HG03354 (cell line): ENCODE measurements at regions not wholly inside any gene's neighbourhood (a gene's known extent, or its start where the extent isn't known, plus 50 kb on each side); places are given as distances from the start of the nearest gene placed in this dataset.

Experiments
- ATAC-seq: cut with Tn5 transposase; IDR thresholded peaks from one replicate; pipeline ENCODE4 v1.9.1; 2021; ENCODE audit warnings: mild to moderate bottlenecking; ENCODE audit not compliant: unreplicated experiment, poor library complexity, severe bottlenecking

DNA sequence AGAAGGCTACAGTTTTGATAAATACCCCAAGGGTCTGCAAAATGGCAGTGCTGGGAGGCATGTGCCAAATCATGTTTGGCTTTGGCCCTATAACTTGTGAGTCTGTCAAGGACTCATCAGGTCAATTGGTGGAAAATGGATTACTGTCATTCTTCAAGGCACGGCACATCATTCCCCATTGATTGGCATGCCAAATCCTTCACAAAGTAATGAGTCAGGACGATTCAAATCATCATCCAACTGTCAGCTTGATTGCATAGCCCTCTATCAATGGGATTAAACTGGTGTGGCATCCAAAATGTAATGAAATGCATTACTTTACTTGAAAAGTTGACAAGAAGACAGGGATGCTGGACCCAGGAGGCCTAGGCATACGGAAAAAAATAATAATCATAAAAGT is 441.6 kb upstream of the PIK3C3 start:
- no peak for ATAC-seq

DNA sequence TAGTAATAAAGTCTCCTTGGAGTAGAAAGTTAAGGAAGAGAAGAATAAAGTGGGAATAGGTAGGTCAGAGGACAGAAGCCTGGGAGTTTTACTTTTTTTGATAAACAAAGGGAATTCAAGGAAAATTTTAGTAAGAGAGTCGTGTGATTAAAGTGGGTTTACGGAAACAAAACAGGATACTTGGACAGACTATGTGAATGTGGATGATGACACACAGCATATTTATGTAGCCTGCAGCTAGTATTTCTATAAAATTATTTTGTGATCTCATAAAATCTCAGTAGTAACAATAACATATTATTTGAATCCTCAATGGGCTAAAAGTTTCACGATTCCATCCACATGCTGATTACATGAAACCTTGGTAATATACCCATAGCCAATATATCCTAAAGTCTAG is 450.7 kb upstream of the PIK3C3 start:
- no peak for ATAC-seq

DNA sequence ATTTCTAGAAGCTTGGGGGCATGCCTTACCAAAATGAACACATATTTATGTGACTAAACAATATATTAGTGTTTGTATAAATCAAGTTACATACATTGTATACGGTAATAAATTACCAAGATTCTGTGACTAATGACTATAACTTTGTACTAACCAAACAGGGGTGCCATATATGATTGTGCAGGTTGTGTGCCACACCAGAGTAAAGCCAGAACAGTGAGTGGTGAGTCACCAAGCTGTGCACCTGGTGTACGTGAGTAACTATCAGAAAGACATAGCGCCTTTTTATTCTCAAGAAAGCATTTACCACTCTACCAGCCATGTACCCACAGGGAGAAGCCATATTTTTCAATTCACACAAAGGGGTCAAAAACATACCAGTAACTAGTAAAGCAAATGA is 453.2 kb upstream of the PIK3C3 start:
- ATAC-seq, result no peak

DNA sequence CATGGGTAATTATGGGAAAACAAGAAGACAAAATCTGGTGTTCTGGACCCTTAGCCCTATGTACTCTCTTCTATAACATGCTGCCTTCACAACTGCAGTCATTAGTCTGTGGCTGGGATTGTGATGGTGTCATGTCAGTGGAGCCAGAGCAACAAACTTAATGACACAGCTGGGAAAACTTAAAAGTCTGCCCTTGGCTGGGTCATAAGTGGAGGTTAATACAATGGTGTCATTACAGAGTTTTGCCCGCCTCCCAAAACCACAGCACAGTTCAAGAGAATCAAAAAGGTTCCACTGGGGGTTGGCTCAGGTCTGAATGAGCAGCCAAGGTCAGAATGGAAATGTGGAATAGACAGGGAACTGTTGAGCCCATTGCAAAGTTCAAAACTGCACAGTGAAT is 455.7 kb upstream of the PIK3C3 start:
- no peak for ATAC-seq

DNA sequence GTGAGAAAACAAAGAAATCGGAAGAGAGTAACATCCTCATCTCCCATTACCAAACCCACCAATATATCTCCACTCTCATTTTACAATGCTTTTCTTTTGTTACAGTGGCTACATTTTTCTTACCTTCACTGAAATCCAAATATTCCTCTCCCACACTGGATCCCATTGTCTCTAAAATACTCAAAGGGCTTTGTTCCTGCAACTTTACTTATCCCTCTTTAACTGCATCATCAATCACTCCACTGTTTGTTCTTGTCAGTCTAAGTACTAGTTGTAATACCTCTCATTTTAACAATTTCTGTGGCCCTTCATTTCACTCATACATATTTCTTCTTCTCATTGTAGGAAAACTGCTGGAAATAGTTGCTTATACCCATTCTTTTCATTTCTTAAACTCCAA is 464.2 kb upstream of the PIK3C3 start:
- ATAC-seq, result no peak

DNA sequence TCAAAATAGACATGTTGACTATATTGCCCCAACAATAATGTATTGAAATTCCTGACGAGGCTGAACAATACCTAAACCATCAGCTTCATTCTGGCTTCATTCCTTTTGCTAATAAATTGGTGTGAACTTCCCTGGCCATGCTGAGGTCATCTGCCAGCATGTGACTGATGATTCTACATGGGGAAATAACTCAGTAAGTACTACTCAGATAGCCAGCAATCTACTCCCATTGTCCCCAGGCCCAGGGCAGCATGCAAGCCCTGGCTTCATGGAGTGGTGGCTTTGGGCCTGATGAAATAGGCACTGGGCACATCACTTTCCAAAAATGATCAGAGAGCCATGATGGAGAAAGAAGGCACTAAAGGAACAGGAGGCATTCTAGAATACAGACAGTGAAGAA is 468.5 kb upstream of the PIK3C3 start:
- ATAC-seq, result no peak

DNA sequence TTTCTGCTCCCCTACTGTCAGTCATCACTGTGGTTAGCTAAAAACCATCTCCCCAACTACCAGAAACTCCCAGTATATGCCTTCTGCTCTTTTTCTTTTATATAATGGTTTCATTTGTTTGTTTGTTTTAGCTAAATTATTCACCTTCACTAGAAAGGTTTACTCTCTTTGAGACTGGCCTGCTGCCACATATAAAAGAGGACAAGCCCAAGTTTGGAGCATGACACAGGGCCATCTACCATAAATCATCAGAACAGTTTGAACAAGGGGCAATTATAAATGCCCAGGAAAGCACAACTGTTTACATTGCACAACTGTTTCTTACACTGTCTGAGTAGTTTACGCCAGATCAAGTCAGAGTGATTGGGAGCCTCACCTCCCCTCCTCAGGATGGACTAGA is 471.0 kb upstream of the PIK3C3 start:
- no peak for ATAC-seq

DNA sequence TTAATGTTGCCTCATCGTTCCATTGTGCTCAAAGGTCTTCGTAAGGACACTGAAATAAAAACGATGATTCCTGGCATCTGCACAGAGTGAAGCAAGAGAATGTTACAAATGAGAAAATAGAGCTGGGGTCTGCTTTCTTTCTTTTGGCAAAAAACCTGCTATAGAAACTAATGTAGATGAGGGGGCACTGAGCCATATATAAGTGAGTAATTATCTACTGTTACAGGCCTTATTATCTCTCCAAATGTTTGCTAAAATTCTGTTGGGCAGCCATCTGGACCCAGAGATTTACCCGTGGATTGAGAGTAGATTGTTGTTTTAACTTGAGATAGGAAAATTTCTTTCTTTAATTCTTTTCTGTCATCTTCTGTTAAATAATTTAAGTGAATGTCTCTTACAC is 472.5 kb upstream of the PIK3C3 start:
- no peak for ATAC-seq

DNA sequence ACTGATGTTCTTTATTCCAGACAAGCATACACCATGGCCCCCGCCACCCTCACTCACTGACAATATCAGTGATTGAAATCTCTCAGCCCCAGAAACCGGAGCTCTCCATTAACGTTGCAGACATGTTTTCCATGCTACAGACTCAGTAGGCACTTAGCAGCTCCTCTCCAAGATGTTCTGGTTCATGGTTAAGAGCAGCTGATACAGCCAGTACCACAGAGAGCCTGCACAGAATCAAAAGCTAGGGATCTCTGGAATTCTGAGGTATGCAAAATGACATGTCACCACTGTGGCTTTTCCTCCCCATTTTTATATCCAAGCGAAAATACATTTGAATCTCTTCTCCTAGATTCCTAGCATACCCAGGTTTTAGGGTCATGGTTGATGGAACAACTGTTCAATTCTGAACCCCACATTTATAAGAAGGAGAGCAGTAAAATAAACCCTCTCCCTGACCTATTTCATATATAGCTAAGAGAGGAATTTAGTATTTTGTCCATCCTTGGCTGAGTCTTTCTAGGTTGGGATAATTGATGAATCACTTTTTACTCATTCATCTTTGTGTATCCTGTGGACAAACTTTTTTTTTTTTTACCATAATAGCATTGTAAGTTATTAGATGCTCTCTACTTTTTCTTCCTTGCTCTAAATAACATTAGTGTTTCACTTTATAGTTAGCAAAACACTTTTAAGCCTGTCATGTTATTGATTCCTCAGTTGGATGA is 488.4 kb upstream of the PIK3C3 start:
- ATAC-seq, result no peak

DNA sequence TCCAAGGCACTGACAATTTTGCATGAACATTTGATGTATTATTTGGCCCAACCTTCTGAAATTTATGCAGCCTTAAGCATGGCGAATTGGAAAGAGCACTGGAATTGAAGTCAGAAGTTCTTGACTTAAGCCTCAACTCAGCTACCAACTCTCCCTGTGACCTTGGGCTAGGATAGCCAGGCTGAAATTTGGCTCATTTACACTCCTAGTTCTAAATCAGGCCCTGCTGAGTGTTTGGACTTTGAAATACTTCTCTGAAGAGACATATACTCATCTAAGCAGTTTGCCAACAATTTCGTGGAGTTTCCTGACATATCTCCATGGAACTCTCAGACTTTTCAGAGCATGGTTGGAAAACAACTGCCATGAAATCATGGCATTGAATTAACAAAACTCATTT is 489.6 kb upstream of the PIK3C3 start:
- ATAC-seq, result no peak

DNA sequence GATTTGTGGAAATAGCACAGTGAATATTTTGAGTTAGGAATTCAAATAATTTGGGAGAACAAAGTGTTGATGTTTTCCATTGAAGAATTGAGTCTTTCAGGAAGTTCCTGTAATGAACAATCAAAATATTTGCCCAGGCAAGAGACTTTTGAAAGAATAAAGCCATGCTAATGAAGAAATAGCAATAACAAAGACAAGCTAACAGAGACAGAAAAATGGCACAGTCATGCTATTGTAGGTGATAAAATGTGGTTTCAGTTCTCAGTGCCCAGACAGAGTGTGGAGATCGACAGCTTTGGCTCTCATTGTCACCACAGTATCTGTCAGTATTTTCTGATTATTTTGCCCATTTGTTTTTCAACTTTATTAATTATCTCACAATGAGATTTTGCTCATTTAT is 490.8 kb upstream of the PIK3C3 start:
- ATAC-seq, result no peak

DNA sequence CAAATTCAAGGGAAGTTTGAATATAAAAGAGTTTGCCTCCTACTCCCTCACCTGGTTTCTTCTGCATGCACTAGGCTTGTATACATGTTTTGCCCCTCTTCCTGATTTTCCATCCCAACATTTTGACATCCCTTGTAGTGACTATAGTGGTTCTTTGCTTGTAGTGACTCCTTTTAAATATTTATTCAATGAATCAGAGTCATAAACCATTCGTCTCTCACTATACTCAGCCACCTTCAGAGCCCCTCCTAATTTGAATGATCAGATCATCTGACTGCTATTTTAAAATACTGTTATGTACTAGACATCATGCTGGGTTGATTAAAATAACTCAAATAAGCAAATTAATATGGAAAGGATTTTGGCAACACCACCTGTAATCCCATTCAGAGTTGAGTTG is 492.1 kb upstream of the PIK3C3 start:
- no peak for ATAC-seq

DNA sequence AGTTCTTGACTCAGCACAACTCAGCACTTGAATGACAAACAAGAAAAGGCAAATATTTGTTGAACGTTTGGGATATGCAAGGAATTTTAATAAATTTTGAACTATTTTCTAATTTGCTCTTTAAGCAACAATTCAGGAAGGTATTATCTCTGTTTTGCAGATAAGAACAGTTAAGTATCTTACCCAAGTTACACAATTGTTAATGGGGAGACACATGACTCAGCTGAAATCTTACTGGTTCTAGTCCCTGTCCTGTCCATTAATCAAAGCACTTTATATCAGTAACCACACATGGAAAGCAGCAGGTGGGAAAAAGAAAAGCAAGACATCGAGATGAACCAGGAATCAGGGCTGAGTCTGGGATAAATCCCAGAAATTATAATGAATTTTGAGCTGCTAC is 493.9 kb upstream of the PIK3C3 start:
- no peak for ATAC-seq

DNA sequence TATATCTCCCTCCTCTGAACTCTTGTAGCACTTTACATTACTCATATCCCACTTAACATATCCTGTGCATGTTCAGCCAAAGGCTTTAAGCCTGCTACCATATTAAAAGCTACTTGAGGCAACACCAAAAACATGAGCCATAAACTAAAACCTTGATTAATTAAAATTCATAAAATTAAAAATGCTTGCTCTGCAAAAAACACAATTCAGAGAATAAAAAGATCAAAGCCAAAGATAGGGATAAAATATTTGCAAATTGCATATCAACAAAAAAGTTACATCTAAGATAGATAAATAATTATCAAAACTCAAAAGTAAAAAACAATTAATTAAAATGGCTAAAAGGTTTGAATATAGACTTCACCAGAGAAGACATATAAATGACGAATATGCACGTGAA is 495.4 kb upstream of the PIK3C3 start:
- ATAC-seq, result no peak

DNA sequence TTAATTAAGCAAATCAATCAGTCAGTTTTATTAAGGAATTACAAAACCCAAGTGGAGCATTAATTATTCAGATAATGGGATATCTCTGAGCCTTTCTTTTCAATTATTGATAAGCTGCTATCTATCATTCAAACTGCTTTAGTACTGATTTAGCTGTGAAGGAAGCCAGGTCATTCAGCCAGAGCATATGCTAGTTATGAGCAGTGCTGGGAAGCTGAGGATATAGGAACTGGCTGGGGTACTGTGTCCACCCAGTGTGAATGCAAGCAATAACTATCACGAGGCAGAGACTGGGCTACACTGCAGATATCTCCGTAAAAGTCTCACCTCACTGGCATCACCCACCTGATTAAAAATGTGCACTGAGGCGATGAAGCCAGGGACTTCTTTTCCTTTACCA is 496.7 kb upstream of the PIK3C3 start:
- ATAC-seq, result no peak

DNA sequence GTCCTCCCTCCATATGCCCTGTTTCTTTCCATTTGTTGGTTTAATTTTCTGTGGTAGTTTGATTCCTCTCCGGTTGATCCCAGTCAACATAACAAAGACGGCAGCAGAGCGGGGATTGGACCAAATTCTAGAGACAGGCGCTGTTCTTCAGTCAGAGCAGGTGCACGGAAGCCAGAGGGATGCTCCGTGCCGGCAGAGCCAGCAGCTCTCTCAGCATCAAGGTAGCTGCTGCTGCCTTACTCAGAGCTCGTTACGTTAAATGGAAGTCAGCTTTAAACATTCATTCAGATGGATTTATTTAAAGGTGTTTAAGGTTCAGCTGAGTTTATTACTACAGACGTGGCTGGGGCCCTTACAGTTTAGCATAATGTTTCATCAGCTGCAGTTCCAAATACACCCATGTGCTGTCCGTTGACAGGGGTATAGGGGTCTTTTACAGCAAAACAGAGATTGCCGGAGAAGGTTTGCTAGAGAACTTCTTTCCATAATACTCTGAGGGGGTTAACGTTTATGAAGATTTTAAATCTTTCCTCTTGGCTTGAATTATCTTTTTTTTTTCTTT is 497.2 kb upstream of the PIK3C3 start:
- no peak for ATAC-seq

DNA sequence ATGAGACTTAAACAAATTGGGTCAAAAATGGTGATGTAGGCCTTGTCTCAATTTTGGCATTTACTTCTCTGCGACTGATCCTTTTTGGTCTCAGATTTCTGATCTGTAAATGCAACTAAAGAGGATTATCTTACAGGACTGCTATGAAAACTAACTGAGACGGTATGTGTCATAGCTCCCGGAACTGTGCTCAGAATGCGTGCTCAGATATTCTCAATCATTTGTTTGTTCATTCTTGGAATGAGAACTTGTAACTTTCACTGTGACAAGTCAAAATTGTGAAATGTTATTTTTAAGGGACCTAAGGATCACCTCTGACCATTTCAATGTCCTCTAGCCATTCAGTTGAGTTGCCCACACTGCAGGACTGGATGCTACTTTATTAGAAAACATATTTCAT is 498.2 kb upstream of the PIK3C3 start:
- ATAC-seq, result no peak

DNA sequence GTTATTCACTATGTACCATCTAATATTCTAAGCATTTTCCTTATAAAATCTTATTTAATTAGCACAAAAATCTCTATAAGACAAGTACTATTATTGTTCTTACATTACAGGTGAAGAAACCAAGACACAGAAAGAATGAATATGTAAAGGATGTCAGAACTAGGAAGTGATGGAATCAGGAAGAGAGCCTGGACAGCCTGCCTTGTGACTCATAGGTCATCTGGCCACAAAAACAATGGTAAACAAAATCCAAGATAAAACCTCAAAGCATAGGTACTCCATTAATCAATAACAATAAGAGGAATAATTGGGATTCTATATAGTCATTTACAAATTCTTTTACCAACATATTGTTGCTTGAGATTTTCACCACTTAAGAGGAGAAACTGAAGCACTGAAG is 505.4 kb upstream of the PIK3C3 start:
- no peak for ATAC-seq

DNA sequence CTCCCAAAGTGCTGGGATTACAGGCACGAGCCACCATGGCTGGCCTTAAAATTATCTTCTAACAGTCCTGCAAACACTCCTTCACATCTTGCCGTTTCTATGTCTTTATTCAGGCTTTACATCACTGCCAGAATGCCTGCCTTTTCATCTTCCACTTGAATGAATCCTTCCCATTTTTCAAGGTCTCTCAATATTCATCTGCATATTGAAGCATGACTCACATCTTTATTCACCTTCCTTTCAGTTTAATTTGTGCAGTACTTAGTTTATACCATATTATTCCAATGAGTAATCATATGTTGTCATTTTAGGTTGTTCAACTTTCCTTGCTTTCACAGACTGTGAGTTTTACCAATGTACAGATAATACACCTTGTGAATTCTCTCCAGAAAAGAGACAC is 510.1 kb upstream of the PIK3C3 start:
- ATAC-seq, result no peak

DNA sequence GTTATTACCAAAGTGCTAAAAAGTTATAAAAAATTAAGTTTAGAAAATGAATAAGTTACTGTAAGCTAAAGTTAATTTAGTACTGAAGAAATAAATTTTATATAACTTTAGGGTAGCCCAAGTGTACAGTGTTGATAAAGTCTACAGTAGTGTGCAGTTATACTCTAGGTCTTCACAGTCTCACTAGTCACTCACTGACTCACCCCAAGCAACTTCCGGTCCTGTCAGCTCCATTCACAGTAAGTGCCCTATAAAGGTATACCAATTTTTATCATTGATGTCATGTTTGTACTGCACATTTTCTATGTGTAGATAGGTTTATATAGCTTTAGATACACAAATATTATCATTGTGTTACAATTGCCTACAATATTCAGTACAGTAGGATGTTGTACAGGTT is 518.3 kb upstream of the PIK3C3 start:
- no peak for ATAC-seq

DNA sequence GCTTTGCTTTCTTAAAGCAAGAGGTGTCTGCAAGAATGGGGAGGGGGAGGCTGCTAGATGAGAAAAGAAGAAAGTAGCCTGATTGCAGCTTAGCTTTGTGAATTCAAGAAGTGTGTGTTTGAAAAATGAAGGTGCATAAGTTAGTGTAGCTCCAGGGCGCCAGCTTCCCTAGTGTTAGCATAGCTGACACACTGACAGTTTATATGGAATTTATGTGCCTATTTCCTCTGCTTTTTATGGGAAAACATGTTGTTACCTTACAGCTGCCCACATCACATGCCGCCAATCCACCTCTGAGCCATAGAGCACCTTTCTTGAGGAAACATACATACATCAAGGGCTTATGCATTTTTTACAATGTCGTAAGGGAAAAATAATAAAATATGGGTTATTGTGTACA is 536.4 kb upstream of the PIK3C3 start:
- no peak for ATAC-seq

DNA sequence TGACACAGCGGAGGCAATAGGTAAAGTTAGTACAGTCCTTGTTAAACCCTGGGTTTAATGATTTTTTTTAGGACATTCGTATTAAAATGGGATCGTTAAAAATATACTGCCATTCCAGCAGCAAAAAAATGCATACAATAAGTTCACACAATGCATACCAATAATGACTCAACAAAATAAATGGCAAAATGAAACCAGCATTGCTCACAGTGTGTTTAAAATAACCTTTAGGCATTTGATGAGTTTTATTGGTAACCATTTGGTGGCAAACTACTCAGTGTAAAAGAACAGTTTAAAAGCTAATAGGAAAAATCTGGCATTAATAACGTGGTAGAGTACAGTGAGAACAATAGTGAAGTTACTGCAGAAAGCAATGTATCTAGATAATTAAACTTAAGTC is 539.0 kb upstream of the PIK3C3 start:
- no peak for ATAC-seq
